Stomach (tissue), 8 donors: ENCODE measurements at regions not wholly inside any gene's neighbourhood (a gene's known extent, or its start where the extent isn't known, plus 50 kb on each side); places are given as distances from the start of the nearest gene placed in this dataset.

Source experiments
- DNase-seq, 2 donors: peaks; one replicate each; pipeline versions ENCODE4 v3.0.0 to v3.0.0-alpha.2; 2013 to 2019
- H3K27ac ChIP-seq, 5 donors: fragments of 200-600 bp in 4 of 5; sonication (generic) in 4 of 5; one replicate each; pipeline ENCODE4 v1.5.1; 2013 to 2019; ENCODE audit warnings: mild to moderate bottlenecking in 1 of 5, moderate library complexity in 1 of 5
- H3K27me3 ChIP-seq, 3 donors: fragments of 200-600 bp; sonication (generic); one replicate each; pipeline ENCODE4 v1.5.1; 2017 to 2019; ENCODE audit warnings: mixed run types in 1 of 3
- H3K36me3 ChIP-seq, 4 donors: fragments of 200-600 bp; sonication (generic); 1 replicate in 3 of 4; 2 replicates in 1 of 4; pipeline ENCODE4 v1.5.1; 2016 to 2019
- H3K4me1 ChIP-seq, 4 donors: fragments of 200-600 bp; sonication (generic); one replicate each; pipeline ENCODE4 v1.5.1; 2016 to 2019
- H3K4me3 ChIP-seq, 4 donors: fragments of 200-600 bp; sonication (generic) in 3 of 4; one replicate each; pipeline ENCODE4 v1.5.1; 2016 to 2019; ENCODE audit warnings: mild to moderate bottlenecking in 1 of 4
- H3K9me3 ChIP-seq, 4 donors: fragments of 200-600 bp; sonication (generic); one replicate each; pipeline ENCODE4 v1.5.1; 2016 to 2019
- CTCF ChIP-seq, 7 experiments: fragments of 450-650 bp in 4 of 7; fragments of 200-600 bp in 3 of 7; sonication (generic) in 3 of 7; IDR thresholded peaks; one replicate each; pipeline ENCODE4 v1.5.1; 2016 to 2019; ENCODE audit warnings: antibody characterized with exemption in 7 of 7, control low read depth in 2 of 7, mild to moderate bottlenecking in 1 of 7
- EP300 ChIP-seq: sonication (generic); formaldehyde crosslinking; IDR thresholded peaks from one replicate; pipeline ENCODE4 v1.6.1; 2017; ENCODE audit warnings: antibody characterized with exemption
- POLR2A ChIP-seq, 4 donors: fragments of 450-650 bp; IDR thresholded peaks; one replicate each; pipeline ENCODE4 v1.6.1; 2016; ENCODE audit warnings: antibody characterized with exemption in 4 of 4, control low read depth in 2 of 4, mild to moderate bottlenecking in 1 of 4, moderate library complexity in 1 of 4
- POLR2AphosphoS5 ChIP-seq, 3 donors: sonication (generic); formaldehyde crosslinking; IDR thresholded peaks; one replicate each; pipeline ENCODE4 v1.6.1; 2016; ENCODE audit warnings: antibody characterized with exemption in 3 of 3
- WGBS, 5 donors: extraction: QIAGEN DNeasy Blood & Tissue Kit in 3 of 5; methylation state at CpG; one replicate each; pipeline versions ENCODE4 v1.1.5 to v1.1.7; 2013 to 2018; 5-methylcytosine and 5-hydroxymethylcytosine counted together
- intact Hi-C: fragments of 100-400 bp; cut with DNase I; formaldehyde crosslinking; loops from one replicate; pipeline ENCODE4 v1.15.1; 2023; ENCODE audit warnings: low total_unique reads
- donor health status: healthy with polysubstance abuse.
- donor health status: Bipolar disorder and iron deficiency.
- donor health status: healthy.

GRCh38 chr7:21238400-21239116 is 189.3 kb upstream of the SP4 start:
- Histone ChIP-seq H3K27ac (no peak overlapping the region), H3K9me3 (no peaks in the 10 kb centered on the region), H3K4me1 (no peaks in the 10 kb centered on the region), H3K36me3 (no peaks in the 10 kb centered on the region), H3K4me3 (no peak overlapping the region), H3K27me3 (no peaks in the 10 kb centered on the region)
- TF ChIP-seq POLR2AphosphoS5 (IDR thresholded peaks at IDR 0.05) = no peak
- TF ChIP-seq CTCF (IDR thresholded peaks at IDR 0.05) = no peak
- TF ChIP-seq EP300 = no peak
- no peak for TF ChIP-seq POLR2A (IDR thresholded peaks at IDR 0.05)
- no peak for DNase-seq
- intact Hi-C loops = no loop called here
- 47 to 65% (median 55%) methylated on average over 5 of the region's 5 CpGs for WGBS, 5 donors

- Histone ChIP-seq H3K4me3 (no peak overlapping the region), H3K27me3 (peaks cover 0 to 15% (median 0%) of the 10 kb centered on the region in 3 donors), H3K27ac (no peak overlapping the region), H3K9me3 (no peaks in the 10 kb centered on the region), H3K4me1 (no peaks in the 10 kb centered on the region), H3K36me3 (no peaks in the 10 kb centered on the region)
- 53 to 76% (median 67%) methylated on average over 3 of the region's 3 CpGs for WGBS, 5 donors
- intact Hi-C loops = no loop called here
- no peak for DNase-seq
- TF ChIP-seq POLR2A (IDR thresholded peaks at IDR 0.05) = no peak
- no peak for TF ChIP-seq CTCF (IDR thresholded peaks at IDR 0.05)
- no peak for TF ChIP-seq EP300
- TF ChIP-seq POLR2AphosphoS5 (IDR thresholded peaks at IDR 0.05) = no peak
These were observed 184.6 kb upstream of the SP4 start for GRCh38 chr7:21243265-21243664.

- Histone ChIP-seq H3K27ac (no peak overlapping the region), H3K9me3 (no peaks in the 10 kb centered on the region), H3K36me3 (no peaks in the 10 kb centered on the region), H3K4me1 (peaks cover 0 to 13% (median 6%) of the 10 kb centered on the region in 4 donors), H3K27me3 (peaks cover 0 to 90% (median 33%) of the 10 kb centered on the region in 3 donors), H3K4me3 (no peak overlapping the region)
- intact Hi-C loops = loop anchor here (10.0 kb wide), 1 partner anchor 456 kb away; no protein-coding TSS in a partner anchor
- WGBS, 5 donors = 14 to 21% (median 16%) methylated on average over 3 of the region's 3 CpGs
- TF ChIP-seq POLR2A (IDR thresholded peaks at IDR 0.05) = no peak
- TF ChIP-seq EP300 = no peak
- no peak for TF ChIP-seq POLR2AphosphoS5 (IDR thresholded peaks at IDR 0.05)
- TF ChIP-seq CTCF (IDR thresholded peaks at IDR 0.05) = no peak
- DNase-seq = peak; percentile 28 to 74
These were observed 176.6 kb upstream of the SP4 start for GRCh38 chr7:21251151-21251800.

- H3K36me3 ChIP-seq = no peaks in the 10 kb centered on the region
- H3K9me3 ChIP-seq = no peaks in the 10 kb centered on the region
- TF ChIP-seq CTCF (IDR thresholded peaks at IDR 0.05) (peak in 4 of 7 experiments; percentile 32 to 55 (median 42)), EP300 (no peak)
- H3K27ac ChIP-seq = no peak overlapping the region
- intact Hi-C loops = loop anchor here (10.0 kb wide), 1 partner anchor 459 kb away; no protein-coding TSS in a partner anchor
- peak; percentile 63 to 90 for DNase-seq
- peaks cover 0 to 13% (median 6%) of the 10 kb centered on the region in 4 donors for H3K4me1 ChIP-seq
- H3K27me3 ChIP-seq = peaks cover 0 to 78% (median 33%) of the 10 kb centered on the region in 3 donors
- no peak overlapping the region for H3K4me3 ChIP-seq
- WGBS, 5 donors = 11 to 17% (median 15%) methylated on average over 18 of the region's 18 CpGs
These were observed 173.9 kb upstream of the SP4 start for GRCh38 chr7:21253740-21254687.
